ENCODE measurements at regions not wholly inside any gene's neighbourhood (a gene's known extent, or its start where the extent isn't known, plus 50 kb on each side); places are given as distances from the start of the nearest gene placed in this dataset.

- TF ChIP-seq CTCF (IDR thresholded peaks at IDR 0.05) = no peak
- Mint-ChIP-seq H3K9me3 (ENCODE audit: unreplicated experiment) (no peaks in the 10 kb centered on the region), H3K4me1 (ENCODE audit: unreplicated experiment) (peaks cover 4% of the 10 kb centered on the region), H3K27ac (ENCODE audit: unreplicated experiment) (no peak overlapping the region), H3K27me3 (ENCODE audit: unreplicated experiment) (peaks cover 41% of the 10 kb centered on the region), H3K36me3 (ENCODE audit: unreplicated experiment) (peaks cover 2% of the 10 kb centered on the region), H3K4me3 (ENCODE audit: unreplicated experiment) (no peak overlapping the region)
- DNase-seq (ENCODE audit: extremely low spot score, unreplicated experiment) = no peak
These were observed 78.6 kb upstream of the THBS2 start for GRCh38 chr6:169332250-169332649.

- Mint-ChIP-seq H3K27ac (ENCODE audit: unreplicated experiment) (no peak overlapping the region), H3K36me3 (ENCODE audit: unreplicated experiment) (peaks cover 2% of the 10 kb centered on the region), H3K9me3 (ENCODE audit: unreplicated experiment) (no peaks in the 10 kb centered on the region), H3K4me1 (ENCODE audit: unreplicated experiment) (peaks cover 4% of the 10 kb centered on the region), H3K27me3 (ENCODE audit: unreplicated experiment) (peaks cover 21% of the 10 kb centered on the region), H3K4me3 (ENCODE audit: unreplicated experiment) (no peak overlapping the region)
- TF ChIP-seq CTCF (IDR thresholded peaks at IDR 0.05) = no peak
- DNase-seq (ENCODE audit: extremely low spot score, unreplicated experiment) = no peak
These were observed 74.6 kb upstream of the THBS2 start for GRCh38 chr6:169328112-169328801.

GRCh38 chr6:169326067-169326799, 72.6 kb upstream of the THBS2 start:
- H3K4me3 Mint-ChIP-seq (ENCODE audit: unreplicated experiment) = no peak overlapping the region
- no peaks in the 10 kb centered on the region for H3K4me1 Mint-ChIP-seq (ENCODE audit: unreplicated experiment)
- no peaks in the 10 kb centered on the region for H3K9me3 Mint-ChIP-seq (ENCODE audit: unreplicated experiment)
- H3K36me3 Mint-ChIP-seq (ENCODE audit: unreplicated experiment) = peaks cover 2% of the 10 kb centered on the region
- TF ChIP-seq CTCF (IDR thresholded peaks at IDR 0.05) = peak; percentile 33
- H3K27me3 Mint-ChIP-seq (ENCODE audit: unreplicated experiment) = peaks cover 16% of the 10 kb centered on the region
- no peak for DNase-seq (ENCODE audit: extremely low spot score, unreplicated experiment)
- no peak overlapping the region for H3K27ac Mint-ChIP-seq (ENCODE audit: unreplicated experiment)

GRCh38 chr6:169324656-169325459, 71.2 kb upstream of the THBS2 start:
- Mint-ChIP-seq H3K27ac (ENCODE audit: unreplicated experiment) (no peak overlapping the region), H3K27me3 (ENCODE audit: unreplicated experiment) (peaks cover 2% of the 10 kb centered on the region), H3K9me3 (ENCODE audit: unreplicated experiment) (no peaks in the 10 kb centered on the region), H3K4me3 (ENCODE audit: unreplicated experiment) (no peak overlapping the region), H3K4me1 (ENCODE audit: unreplicated experiment) (no peaks in the 10 kb centered on the region), H3K36me3 (ENCODE audit: unreplicated experiment) (no peaks in the 10 kb centered on the region)
- TF ChIP-seq CTCF (IDR thresholded peaks at IDR 0.05) = no peak
- DNase-seq (ENCODE audit: extremely low spot score, unreplicated experiment) = no peak

GRCh38 chr6:169324086-169324485, 70.4 kb upstream of the THBS2 start:
- Mint-ChIP-seq H3K4me3 (ENCODE audit: unreplicated experiment) (no peak overlapping the region), H3K36me3 (ENCODE audit: unreplicated experiment) (no peaks in the 10 kb centered on the region), H3K27ac (ENCODE audit: unreplicated experiment) (no peak overlapping the region), H3K9me3 (ENCODE audit: unreplicated experiment) (no peaks in the 10 kb centered on the region), H3K27me3 (ENCODE audit: unreplicated experiment) (peaks cover 2% of the 10 kb centered on the region), H3K4me1 (ENCODE audit: unreplicated experiment) (no peaks in the 10 kb centered on the region)
- TF ChIP-seq CTCF (IDR thresholded peaks at IDR 0.05) = no peak
- DNase-seq (ENCODE audit: extremely low spot score, unreplicated experiment) = no peak

All from osteocyte (in vitro differentiated cells).